GM23338 (cell line): ENCODE measurements at regions not wholly inside any gene's neighbourhood (a gene's known extent, or its start where the extent isn't known, plus 50 kb on each side); places are given as distances from the start of the nearest gene placed in this dataset.

Source experiments
- ATAC-seq: fragments of 200-7000 bp; cut with Tn5 transposase; 3 replicates; pipeline ENCODE4 v1.9.1; 2020
- DNase-seq: peaks from one replicate; pipeline ENCODE4 v3.0.0-alpha.2; 2015; ENCODE audit warnings: low spot score
- H2AFZ ChIP-seq: fragments of 200-600 bp; sonication (generic); 2 replicates; pipeline ENCODE4 v1.8.0; 2016; ENCODE audit warnings: antibody characterized with exemption, mild to moderate bottlenecking, moderate library complexity
- H3F3A ChIP-seq: fragments of 200-600 bp; sonication (generic); replicated peaks from 2 replicates; pipeline ENCODE4 v1.8.0; 2017; ENCODE audit warnings: antibody characterized with exemption, mixed run types, low read depth
- H3K27ac ChIP-seq: fragments of 200-600 bp; sonication (generic); 2 replicates; pipeline ENCODE4 v1.6.1; 2016; ENCODE audit warnings: low read depth
- H3K27me3 ChIP-seq: fragments of 200-600 bp; sonication (generic); 2 replicates; pipeline ENCODE4 v1.8.0; 2016; ENCODE audit warnings: mild to moderate bottlenecking, mixed run types, moderate library complexity; ENCODE audit not compliant: insufficient read depth
- H3K36me3 ChIP-seq: fragments of 200-600 bp; sonication (generic); 2 replicates; pipeline ENCODE4 v1.8.0; 2016; ENCODE audit warnings: mild to moderate bottlenecking; ENCODE audit not compliant: insufficient read depth
- H3K4me1 ChIP-seq: fragments of 200-600 bp; sonication (generic); 2 replicates; pipeline ENCODE4 v1.8.0; 2016; ENCODE audit warnings: mild to moderate bottlenecking, moderate library complexity; ENCODE audit not compliant: insufficient read depth
- H3K4me2 ChIP-seq: fragments of 200-600 bp; sonication (generic); 2 replicates; pipeline ENCODE4 v1.7.1; 2017; ENCODE audit warnings: mixed run types
- H3K4me3 ChIP-seq: fragments of 200-600 bp; sonication (generic); 2 replicates; pipeline ENCODE4 v1.6.1; 2016; ENCODE audit warnings: mixed run types
- H3K79me2 ChIP-seq: fragments of 200-600 bp; sonication (generic); replicated peaks from 2 replicates; pipeline ENCODE4 v1.8.0; 2017; ENCODE audit warnings: mild to moderate bottlenecking; ENCODE audit not compliant: insufficient read depth
- H3K9me2 ChIP-seq: fragments of 200-600 bp; sonication (generic); 2 replicates; pipeline ENCODE4 v1.8.0; 2017; ENCODE audit not compliant: insufficient read depth
- H4K20me1 ChIP-seq: fragments of 200-600 bp; sonication (generic); replicated peaks from 2 replicates; pipeline ENCODE4 v1.8.0; 2017; ENCODE audit warnings: mild to moderate bottlenecking; ENCODE audit not compliant: insufficient read depth
- H3K27ac Mint-ChIP-seq: 2 replicates; pipeline ENCODE4 v1.8.0; 2020; ENCODE audit warnings: inconsistent platforms, mild to moderate bottlenecking, moderate library complexity, mixed read lengths
- H3K27me3 Mint-ChIP-seq: 3 replicates; pipeline ENCODE4 v1.8.0; 2022; ENCODE audit warnings: low read depth, mild to moderate bottlenecking, moderate library complexity, mixed read lengths, inconsistent platforms; ENCODE audit not compliant: insufficient read depth, poor library complexity
- H3K36me3 Mint-ChIP-seq: 3 replicates; pipeline ENCODE4 v1.8.0; 2021; ENCODE audit warnings: low read depth, mild to moderate bottlenecking, inconsistent platforms, moderate library complexity, mixed read lengths
- H3K4me1 Mint-ChIP-seq: 3 replicates; pipeline ENCODE4 v1.8.0; 2020; ENCODE audit warnings: mild to moderate bottlenecking, inconsistent platforms, mixed read lengths
- H3K4me3 Mint-ChIP-seq: 3 replicates; pipeline ENCODE4 v1.8.0; 2021; ENCODE audit warnings: moderate library complexity, mild to moderate bottlenecking, inconsistent platforms, mixed read lengths
- H3K9me3 Mint-ChIP-seq: 3 replicates; pipeline ENCODE4 v1.8.0; 2020; ENCODE audit warnings: moderate library complexity, mild to moderate bottlenecking, inconsistent platforms, mixed read lengths
- CREB1 ChIP-seq: fragments of 250-450 bp; sonication (Bioruptor Pico); IDR thresholded peaks from 2 replicates; pipeline ENCODE4 v1.5.0; 2020; ENCODE audit warnings: low read depth, mild to moderate bottlenecking, moderate library complexity
- CTCF ChIP-seq, 2 experiments: fragments of 200-600 bp in 1 of 2; sonication (generic) in 1 of 2; conservative IDR thresholded peaks; 2 replicates each; pipeline versions ENCODE4 v1.5.1 to v1.6.1; 2016 to 2017; ENCODE audit warnings: antibody characterized with exemption in 2 of 2, low read depth in 2 of 2, mild to moderate bottlenecking in 2 of 2, moderate library complexity in 1 of 2
- EZH2 ChIP-seq: fragments of 200-600 bp; sonication (generic); IDR thresholded peaks from one replicate; pipeline ENCODE4 v1.8.0; 2017; ENCODE audit warnings: antibody characterized with exemption, mild to moderate bottlenecking, low read depth; ENCODE audit not compliant: unreplicated experiment
- JUNB ChIP-seq: IDR thresholded peaks from one replicate; pipeline ENCODE4 v1.6.1; 2016; ENCODE audit warnings: antibody characterized with exemption; ENCODE audit not compliant: unreplicated experiment
- NANOG ChIP-seq: IDR thresholded peaks from 2 replicates; pipeline ENCODE4 v1.6.1; 2016; ENCODE audit warnings: antibody characterized with exemption, borderline replicate concordance
- POLR2AphosphoS5 ChIP-seq: IDR thresholded peaks from 2 replicates; pipeline ENCODE4 v1.6.1; 2016; ENCODE audit warnings: antibody characterized with exemption, low read depth
- STAT1 ChIP-seq: IDR thresholded peaks from one replicate; pipeline ENCODE4 v1.6.1; 2016; ENCODE audit warnings: antibody characterized with exemption; ENCODE audit not compliant: unreplicated experiment
- ZNF114 ChIP-seq: fragments of 250-450 bp; sonication (Bioruptor Pico); IDR thresholded peaks from 2 replicates; pipeline ENCODE4 v1.5.0; 2020; ENCODE audit warnings: mild to moderate bottlenecking, moderate library complexity
- ZNF331 ChIP-seq: fragments of 250-450 bp; sonication (Bioruptor Pico); IDR thresholded peaks from 2 replicates; pipeline ENCODE4 v1.5.0; 2020; ENCODE audit warnings: low read depth, mild to moderate bottlenecking, moderate library complexity
- TF ChIP-seq, protein P1 (sequence below): IDR thresholded peaks from one replicate; pipeline ENCODE4 v1.6.1; 2018; ENCODE audit warnings: antibody characterized with exemption; ENCODE audit not compliant: unreplicated experiment
- TF ChIP-seq, protein P2 (sequence below): IDR thresholded peaks from 2 replicates; pipeline ENCODE4 v1.6.1; 2016; ENCODE audit warnings: antibody characterized with exemption

DNA sequence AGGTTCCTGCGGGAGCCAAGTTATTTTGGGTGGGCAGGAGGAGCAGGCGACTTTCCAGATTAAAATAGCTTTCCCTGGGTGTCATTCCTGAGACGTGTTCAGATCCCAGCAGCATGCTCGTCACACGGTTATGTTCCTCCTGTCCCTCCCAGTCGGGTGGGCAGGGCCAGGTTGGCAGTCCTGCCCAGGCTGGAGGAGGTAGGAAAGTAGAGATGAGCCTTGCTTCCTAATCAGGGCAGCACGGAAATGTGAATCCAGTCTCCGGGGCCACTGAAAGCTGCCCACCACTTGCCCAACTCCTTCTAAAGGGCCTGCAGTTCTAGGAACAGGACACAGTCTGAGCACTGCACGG, 137.0 kb downstream of the MRPL14 start (continued):
- TF ChIP-seq, protein P1, sequence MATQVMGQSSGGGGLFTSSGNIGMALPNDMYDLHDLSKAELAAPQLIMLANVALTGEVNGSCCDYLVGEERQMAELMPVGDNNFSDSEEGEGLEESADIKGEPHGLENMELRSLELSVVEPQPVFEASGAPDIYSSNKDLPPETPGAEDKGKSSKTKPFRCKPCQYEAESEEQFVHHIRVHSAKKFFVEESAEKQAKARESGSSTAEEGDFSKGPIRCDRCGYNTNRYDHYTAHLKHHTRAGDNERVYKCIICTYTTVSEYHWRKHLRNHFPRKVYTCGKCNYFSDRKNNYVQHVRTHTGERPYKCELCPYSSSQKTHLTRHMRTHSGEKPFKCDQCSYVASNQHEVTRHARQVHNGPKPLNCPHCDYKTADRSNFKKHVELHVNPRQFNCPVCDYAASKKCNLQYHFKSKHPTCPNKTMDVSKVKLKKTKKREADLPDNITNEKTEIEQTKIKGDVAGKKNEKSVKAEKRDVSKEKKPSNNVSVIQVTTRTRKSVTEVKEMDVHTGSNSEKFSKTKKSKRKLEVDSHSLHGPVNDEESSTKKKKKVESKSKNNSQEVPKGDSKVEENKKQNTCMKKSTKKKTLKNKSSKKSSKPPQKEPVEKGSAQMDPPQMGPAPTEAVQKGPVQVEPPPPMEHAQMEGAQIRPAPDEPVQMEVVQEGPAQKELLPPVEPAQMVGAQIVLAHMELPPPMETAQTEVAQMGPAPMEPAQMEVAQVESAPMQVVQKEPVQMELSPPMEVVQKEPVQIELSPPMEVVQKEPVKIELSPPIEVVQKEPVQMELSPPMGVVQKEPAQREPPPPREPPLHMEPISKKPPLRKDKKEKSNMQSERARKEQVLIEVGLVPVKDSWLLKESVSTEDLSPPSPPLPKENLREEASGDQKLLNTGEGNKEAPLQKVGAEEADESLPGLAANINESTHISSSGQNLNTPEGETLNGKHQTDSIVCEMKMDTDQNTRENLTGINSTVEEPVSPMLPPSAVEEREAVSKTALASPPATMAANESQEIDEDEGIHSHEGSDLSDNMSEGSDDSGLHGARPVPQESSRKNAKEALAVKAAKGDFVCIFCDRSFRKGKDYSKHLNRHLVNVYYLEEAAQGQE = no peak
- TF ChIP-seq STAT1 = no peak
- no peak for TF ChIP-seq CTCF (conservative IDR thresholded peaks at IDR 0.05; ENCODE audit: low read depth in 2 of 2)
- no peak for TF ChIP-seq POLR2AphosphoS5
- TF ChIP-seq, protein P2, sequence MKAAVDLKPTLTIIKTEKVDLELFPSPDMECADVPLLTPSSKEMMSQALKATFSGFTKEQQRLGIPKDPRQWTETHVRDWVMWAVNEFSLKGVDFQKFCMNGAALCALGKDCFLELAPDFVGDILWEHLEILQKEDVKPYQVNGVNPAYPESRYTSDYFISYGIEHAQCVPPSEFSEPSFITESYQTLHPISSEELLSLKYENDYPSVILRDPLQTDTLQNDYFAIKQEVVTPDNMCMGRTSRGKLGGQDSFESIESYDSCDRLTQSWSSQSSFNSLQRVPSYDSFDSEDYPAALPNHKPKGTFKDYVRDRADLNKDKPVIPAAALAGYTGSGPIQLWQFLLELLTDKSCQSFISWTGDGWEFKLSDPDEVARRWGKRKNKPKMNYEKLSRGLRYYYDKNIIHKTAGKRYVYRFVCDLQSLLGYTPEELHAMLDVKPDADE = no peak
- TF ChIP-seq ZNF331 (CRISPR knock-in tag) = no peak

GRCh38 chr6:43989581-43990146, 137.6 kb downstream of the MRPL14 start:
- ATAC-seq (no peak; the same call in 2 of the 3 replicates), DNase-seq (no peak)
- H3K9me3 Mint-ChIP-seq = no peaks in the 10 kb centered on the region; the same call in 2 of the 3 replicates
- Histone ChIP-seq H3F3A (no peaks in the 10 kb centered on the region), H3K4me3 (no peak overlapping the region), H3K36me3 (no peaks in the 10 kb centered on the region), H2AFZ (peak overlapping the region; percentile 69), H3K9me2 (0 out of 2 replicates have a peak, but pooled peaks cover 3% of the 10 kb centered on the region), H3K27me3 (no peaks in the 10 kb centered on the region), H4K20me1 (no peaks in the 10 kb centered on the region), H3K4me1 (no peaks in the 10 kb centered on the region; the same call in 1 of the 2 replicates), H3K79me2 (no peaks in the 10 kb centered on the region), H3K27ac (no peak overlapping the region), H3K4me2 (no peak overlapping the region)
- H3K36me3 Mint-ChIP-seq = no peaks in the 10 kb centered on the region; the same call in 2 of the 3 replicates
- H3K27ac Mint-ChIP-seq = no peak overlapping the region
- peaks cover 15% of the 10 kb centered on the region for H3K27me3 Mint-ChIP-seq
- no peak for TF ChIP-seq ZNF114 (CRISPR knock-in tag)
- TF ChIP-seq, protein P2 = no peak
- no peak for TF ChIP-seq ZNF331 (CRISPR knock-in tag)
- TF ChIP-seq POLR2AphosphoS5 = no peak
- TF ChIP-seq NANOG = no peak
- TF ChIP-seq EZH2 = no peak
- TF ChIP-seq JUNB = no peak
- TF ChIP-seq CREB1 (CRISPR knock-in tag) = no peak
- no peak for TF ChIP-seq STAT1
- peaks cover 16% of the 10 kb centered on the region for H3K4me1 Mint-ChIP-seq
- H3K4me3 Mint-ChIP-seq = no peak overlapping the region
